Right ventricle myocardium inferior (tissue), 1 donor: ENCODE measurements at regions not wholly inside any gene's neighbourhood (a gene's known extent, or its start where the extent isn't known, plus 50 kb on each side); places are given as distances from the start of the nearest gene placed in this dataset.
"Not testable (repeated sequence)": the region's sequence is repeated elsewhere in the genome, so short reads cannot be mapped to it uniquely, and the experiment has no call there.

Source experiments
- ATAC-seq: fragments of 200-7000 bp; cut with Tn5 transposase; one replicate; pipeline ENCODE4 v1.9.1; 2020; ENCODE audit warnings: mild to moderate bottlenecking, moderate library complexity
- DNase-seq: peaks from one replicate; pipeline ENCODE4 v3.0.0; 2021; ENCODE audit errors: missing footprints
- intact Hi-C: fragments of 100-400 bp; cut with DNase I; formaldehyde crosslinking; loops from one replicate; pipeline ENCODE4 v1.11.0; 2022
- donor health status: DM: no; HTN: yes; CAD: no; lungs with severe emphysema.

GRCh38 chrX:113300580-113300979 is 459.9 kb upstream of the AMOT start:
- ATAC-seq (no peak), DNase-seq (no peak)
- intact Hi-C loops, result no loop called here

DNA sequence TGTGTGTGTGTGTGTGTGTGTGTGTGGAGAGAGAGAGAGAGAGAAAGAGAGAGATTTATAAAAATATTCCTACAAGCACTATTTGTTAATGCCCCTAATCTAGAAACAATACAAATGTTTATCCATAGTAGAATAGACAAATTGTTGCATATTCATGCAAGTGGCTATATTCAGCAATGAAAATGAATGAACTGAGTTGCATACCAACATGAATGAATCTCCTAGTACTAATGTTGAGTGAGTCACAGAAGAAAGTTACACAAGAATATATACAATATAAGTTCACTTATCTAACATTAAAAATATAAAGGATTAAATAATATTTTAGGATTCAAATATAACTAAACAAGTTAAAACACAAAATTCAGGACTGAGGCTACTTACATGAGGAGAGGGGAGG is 456.8 kb upstream of the AMOT start:
- intact Hi-C loops, result no loop called here
- DNase-seq (no peak), ATAC-seq (no peak)

DNA sequence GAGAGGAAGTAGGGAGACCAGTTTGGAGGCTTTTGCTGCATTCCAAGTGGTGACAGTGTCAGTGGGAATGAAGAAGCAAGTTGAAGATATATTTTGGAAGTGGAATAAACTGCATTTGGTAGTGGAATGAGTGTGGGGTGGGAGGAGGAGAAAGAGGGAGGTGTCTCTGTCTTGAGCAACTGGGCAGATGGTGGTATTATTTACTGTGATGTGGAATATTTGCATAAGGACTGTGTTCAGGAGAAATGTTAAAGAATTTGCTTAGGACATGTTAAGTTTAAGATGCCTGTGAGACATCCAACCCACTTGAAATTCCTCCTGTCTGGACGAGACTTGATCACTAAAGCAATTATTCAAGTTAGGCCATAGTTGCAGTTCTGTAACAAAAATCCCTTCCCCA is 448.9 kb upstream of the AMOT start:
- ATAC-seq (no peak), DNase-seq (no peak)
- intact Hi-C loops, result no loop called here

- DNase-seq (no peak), ATAC-seq (no peak)
- intact Hi-C loops, result no loop called here
Measured at GRCh38 chrX:113287761-113288160, 447.1 kb upstream of the AMOT start.

- DNase-seq, result no peak
- no peak for ATAC-seq
- intact Hi-C loops, result no loop called here
Measured at GRCh38 chrX:113275804-113276203, 435.2 kb upstream of the AMOT start.

GRCh38 chrX:113274791-113275190 is 434.2 kb upstream of the AMOT start:
- intact Hi-C loops, result no loop called here
- ATAC-seq, result no peak

GRCh38 chrX:113274345-113274744 is 433.7 kb upstream of the AMOT start:
- DNase-seq (no peak), ATAC-seq (no peak)
- intact Hi-C loops, result no loop called here

More at GRCh38 chrX:113274791-113275190, 434.2 kb upstream of the AMOT start:
- DNase-seq, result no peak

- intact Hi-C loops, result no loop called here
- DNase-seq (no peak), ATAC-seq (no peak)
Measured at GRCh38 chrX:113269203-113269602, 428.6 kb upstream of the AMOT start.

GRCh38 chrX:113260474-113260873 is 419.8 kb upstream of the AMOT start:
- no peak for DNase-seq
- ATAC-seq, result no peak
- intact Hi-C loops, result no loop called here

- no peak for DNase-seq
- intact Hi-C loops, result no loop called here
- ATAC-seq, result no peak
Measured at GRCh38 chrX:113222305-113222704, 381.7 kb upstream of the AMOT start.

- ATAC-seq (no peak), DNase-seq (no peak)
- intact Hi-C loops, result no loop called here
Measured at GRCh38 chrX:113212052-113212451, 371.4 kb upstream of the AMOT start.

DNA sequence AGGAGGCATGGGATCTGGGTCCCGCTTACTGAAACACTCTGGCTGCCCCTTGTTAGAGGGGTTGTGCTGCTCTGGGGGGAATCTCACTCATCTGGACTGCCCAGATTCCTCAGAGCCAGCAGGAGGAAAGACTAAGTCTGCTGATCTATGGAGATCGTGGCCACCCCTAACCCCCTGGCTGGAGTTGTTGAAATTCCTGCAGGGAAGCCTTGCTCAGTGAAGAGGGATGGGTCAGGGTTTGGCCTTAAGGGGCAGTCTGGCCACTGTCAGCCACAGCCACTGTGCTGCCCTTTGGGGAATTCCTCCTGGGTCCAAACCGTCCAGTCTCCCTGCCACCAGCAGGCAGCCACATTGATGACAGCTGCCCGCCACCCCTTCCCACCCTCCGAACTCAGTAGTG is 362.0 kb upstream of the AMOT start:
- intact Hi-C loops, result no loop called here
- DNase-seq (no peak), ATAC-seq (no peak)

DNA sequence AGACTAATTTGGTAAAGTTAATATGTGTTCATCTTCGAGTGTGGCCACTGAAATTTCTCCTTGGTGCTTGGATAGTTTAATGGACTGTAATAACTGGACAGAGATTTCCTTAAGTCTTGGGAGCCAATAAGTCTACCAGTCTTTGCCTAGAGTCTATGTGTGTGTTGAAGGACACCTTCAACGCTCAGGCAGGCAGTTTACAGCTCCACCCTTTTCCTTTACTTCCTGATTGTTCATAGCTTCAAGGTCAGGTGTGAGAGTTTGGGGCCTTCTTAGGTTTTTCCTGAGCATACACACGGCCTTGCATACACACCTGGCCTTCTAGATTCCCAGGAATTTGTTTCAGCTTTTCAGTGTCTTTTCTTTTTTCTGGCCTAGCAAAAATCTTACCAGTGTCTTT is 355.3 kb upstream of the AMOT start:
- intact Hi-C loops, result no loop called here
- DNase-seq, result no peak
- no peak for ATAC-seq

- no peak for ATAC-seq
- intact Hi-C loops, result no loop called here
- DNase-seq, result no peak
Measured at GRCh38 chrX:113192418-113192817, 351.8 kb upstream of the AMOT start.

GRCh38 chrX:113157496-113157895 is 316.9 kb upstream of the AMOT start:
- no peak for DNase-seq
- intact Hi-C loops, result no loop called here
- no peak for ATAC-seq

- DNase-seq, ATAC-seq, intact Hi-C loops: not testable (repeated sequence)
Measured at GRCh38 chrX:113154315-113154714, 313.7 kb upstream of the AMOT start.

GRCh38 chrX:113136836-113137235 is 296.2 kb upstream of the AMOT start:
- intact Hi-C loops, result no loop called here
- DNase-seq (no peak), ATAC-seq (no peak)

DNA sequence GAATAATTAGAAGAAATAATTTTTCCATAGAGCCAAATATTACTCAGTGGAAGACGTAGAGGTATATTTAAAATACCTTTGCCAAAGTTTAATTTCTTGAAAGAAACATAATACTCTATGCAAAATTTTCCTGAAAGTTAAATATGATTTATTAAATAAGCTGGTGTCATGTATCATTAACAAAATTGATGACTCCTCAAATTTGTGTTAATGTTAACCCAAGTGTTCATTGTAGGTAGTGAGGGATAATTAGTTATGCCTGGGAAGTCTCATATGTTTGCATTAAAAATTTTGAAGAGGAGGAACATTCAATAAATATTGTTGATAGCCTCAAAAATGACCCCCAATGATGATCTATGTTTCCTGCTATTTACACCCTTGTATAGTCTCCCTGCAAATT is 292.7 kb upstream of the AMOT start:
- ATAC-seq (no peak), DNase-seq (no peak)

DNA sequence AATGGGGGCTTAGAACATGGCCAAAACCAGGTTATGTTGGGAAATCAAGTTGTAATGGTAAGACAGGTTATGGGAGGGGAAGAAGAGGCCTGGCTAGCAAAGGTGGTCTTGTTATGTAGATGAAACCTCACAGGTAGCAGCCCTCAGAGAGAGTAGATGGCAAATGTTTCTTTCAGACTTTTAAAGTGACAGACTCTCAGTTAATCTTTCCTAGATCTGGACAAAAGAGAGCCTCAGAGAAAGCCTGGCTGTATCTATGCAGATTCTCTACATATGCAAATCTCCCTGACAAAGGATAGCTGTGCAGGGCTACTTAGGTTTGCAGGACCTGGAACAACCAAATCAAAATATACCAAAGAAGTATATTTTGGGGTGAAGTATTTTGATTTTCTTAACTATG is 284.1 kb upstream of the AMOT start:
- no peak for DNase-seq
- no peak for ATAC-seq
- intact Hi-C loops, result no loop called here

More for the DNA sequence above, 292.7 kb upstream of the AMOT start:
- intact Hi-C loops, result no loop called here

GRCh38 chrX:113075521-113075920 is 234.9 kb upstream of the AMOT start:
- ATAC-seq (no peak), DNase-seq (no peak)
- intact Hi-C loops, result no loop called here

DNA sequence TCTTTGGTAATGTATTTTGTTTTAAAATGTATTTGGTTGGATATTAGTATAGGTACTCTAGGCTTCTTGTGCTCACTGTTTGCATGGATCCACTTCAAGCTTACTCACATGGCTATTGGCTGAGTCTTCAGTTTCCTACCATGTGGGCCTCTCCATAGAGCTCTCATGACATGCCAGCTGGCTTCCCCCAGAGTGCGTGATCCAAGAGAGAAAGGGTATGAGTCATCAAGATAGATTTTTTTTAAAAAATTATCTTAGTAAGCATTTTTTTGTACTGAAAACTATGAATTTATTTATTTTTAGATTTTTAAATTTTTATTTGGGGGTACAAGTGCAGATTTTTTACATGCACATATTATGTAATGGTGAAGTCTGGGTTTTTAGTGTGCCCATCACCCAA is 219.1 kb upstream of the AMOT start:
- no peak for DNase-seq
- no peak for ATAC-seq
- intact Hi-C loops, result no loop called here

DNA sequence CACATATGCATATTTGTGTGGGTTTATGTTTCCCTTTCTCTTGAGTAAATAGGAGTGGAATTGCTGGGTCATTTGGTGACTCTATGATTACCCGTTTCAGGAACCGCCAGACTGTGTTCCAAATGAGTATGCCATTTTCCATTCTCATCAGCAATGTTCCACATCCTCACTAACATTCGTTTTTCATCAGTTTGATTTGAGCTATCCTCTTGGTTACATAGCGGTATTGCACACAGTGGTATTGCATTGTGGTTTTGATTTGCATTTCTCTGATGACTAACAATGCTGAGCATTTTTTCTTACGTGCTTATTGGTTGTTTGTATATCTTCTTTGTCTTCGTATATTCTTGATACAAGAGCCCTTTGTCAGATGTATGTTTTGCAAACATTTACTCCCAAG is 218.0 kb upstream of the AMOT start:
- intact Hi-C loops, result no loop called here
- ATAC-seq (no peak), DNase-seq (no peak)
